Neural progenitor cell (in vitro differentiated cells): ENCODE measurements at regions not wholly inside any gene's neighbourhood (a gene's known extent, or its start where the extent isn't known, plus 50 kb on each side); places are given as distances from the start of the nearest gene placed in this dataset.

Source experiments
- DNase-seq: peaks from one replicate; pipeline ENCODE4 v3.0.0-alpha.2; 2016; ENCODE audit warnings: low spot score
- H2AFZ ChIP-seq: fragments of 200-600 bp; sonication (generic); replicated peaks from 2 replicates; pipeline ENCODE4 v1.6.1; 2016; ENCODE audit warnings: antibody characterized with exemption
- H3F3A ChIP-seq: fragments of 200-600 bp; sonication (generic); 2 replicates; pipeline ENCODE4 v1.6.1; 2016; ENCODE audit warnings: antibody characterized with exemption, low read depth
- H3K27ac ChIP-seq: fragments of 200-600 bp; sonication (generic); 2 replicates; pipeline ENCODE4 v1.5.1; 2016; ENCODE audit warnings: mild to moderate bottlenecking
- H3K27me3 ChIP-seq: fragments of 200-600 bp; sonication (generic); 2 replicates; pipeline ENCODE4 v1.6.1; 2016; ENCODE audit warnings: mild to moderate bottlenecking, moderate library complexity
- H3K36me3 ChIP-seq: fragments of 200-600 bp; sonication (generic); 2 replicates; pipeline ENCODE4 v1.5.1; 2016
- H3K4me1 ChIP-seq: fragments of 200-600 bp; sonication (generic); 2 replicates; pipeline ENCODE4 v1.6.1; 2016; ENCODE audit warnings: mixed run types
- H3K4me2 ChIP-seq: fragments of 200-600 bp; sonication (generic); 2 replicates; pipeline ENCODE4 v1.6.1; 2016
- H3K4me3 ChIP-seq: fragments of 200-600 bp; sonication (generic); 2 replicates; pipeline ENCODE4 v1.5.1; 2016
- H3K79me2 ChIP-seq: fragments of 200-600 bp; sonication (generic); 2 replicates; pipeline ENCODE4 v1.6.1; 2016; ENCODE audit warnings: low read depth
- H3K9ac ChIP-seq: fragments of 200-600 bp; sonication (generic); 2 replicates; pipeline ENCODE4 v1.6.1; 2016
- H3K9me3 ChIP-seq: fragments of 200-600 bp; sonication (generic); 2 replicates; pipeline ENCODE4 v1.5.1; 2016; ENCODE audit warnings: low read depth
- H4K20me1 ChIP-seq: fragments of 200-600 bp; sonication (generic); 2 replicates; pipeline ENCODE4 v1.6.1; 2016; ENCODE audit warnings: low read depth
- H3K27ac Mint-ChIP-seq: 3 replicates; pipeline ENCODE4 v1.8.0; 2021; ENCODE audit warnings: mixed read lengths
- H3K27me3 Mint-ChIP-seq: 2 replicates; pipeline ENCODE4 v1.8.0; 2022; ENCODE audit warnings: low read depth, mild to moderate bottlenecking, inconsistent platforms, moderate library complexity, mixed read lengths; ENCODE audit not compliant: insufficient read depth
- H3K36me3 Mint-ChIP-seq: 3 replicates; pipeline ENCODE4 v1.8.0; 2021; ENCODE audit warnings: mixed read lengths
- H3K4me1 Mint-ChIP-seq: 3 replicates; pipeline ENCODE4 v1.8.0; 2021; ENCODE audit warnings: mixed read lengths
- H3K4me3 Mint-ChIP-seq: 3 replicates; pipeline ENCODE4 v1.8.0; 2021; ENCODE audit warnings: mild to moderate bottlenecking, moderate library complexity, mixed read lengths
- H3K9me3 Mint-ChIP-seq: 3 replicates; pipeline ENCODE4 v1.8.0; 2020; ENCODE audit warnings: mixed read lengths
- EZH2 ChIP-seq: fragments of 200-600 bp; sonication (generic); IDR thresholded peaks from 2 replicates; pipeline ENCODE4 v1.6.1; 2017; ENCODE audit warnings: antibody characterized with exemption, mild to moderate bottlenecking, moderate library complexity
- EZH2phosphoT487 ChIP-seq: fragments of 200-600 bp; sonication (generic); IDR thresholded peaks from 2 replicates; pipeline ENCODE4 v1.6.1; 2017; ENCODE audit warnings: antibody characterized with exemption
- TF ChIP-seq, protein P1 (sequence below): fragments of 200-600 bp; sonication (generic); IDR thresholded peaks from 2 replicates; pipeline ENCODE4 v1.5.1; 2017; ENCODE audit warnings: antibody characterized with exemption, mild to moderate bottlenecking

- Mint-ChIP-seq H3K4me1 (peaks cover 11% of the 10 kb centered on the region), H3K27ac (no peak overlapping the region), H3K9me3 (no peaks in the 10 kb centered on the region), H3K27me3 (peaks cover 2% of the 10 kb centered on the region), H3K4me3 (no peak overlapping the region), H3K36me3 (no peaks in the 10 kb centered on the region)
- H3K9ac ChIP-seq = no peak overlapping the region
- H3K9me3 ChIP-seq = no peaks in the 10 kb centered on the region
- no peak overlapping the region for H3K4me2 ChIP-seq
- peaks cover 14% of the 10 kb centered on the region for H3K4me1 ChIP-seq
- TF ChIP-seq EZH2 = no peak
- H3K4me3 ChIP-seq = no peak overlapping the region
- DNase-seq = no peak
- no peaks in the 10 kb centered on the region for H3K36me3 ChIP-seq
- H3K79me2 ChIP-seq = no peaks in the 10 kb centered on the region
- peaks cover 2% of the 10 kb centered on the region for H3F3A ChIP-seq
- no peaks in the 10 kb centered on the region for H4K20me1 ChIP-seq
- no peaks in the 10 kb centered on the region for H3K27me3 ChIP-seq
- H2AFZ ChIP-seq = no peak overlapping the region
- H3K27ac ChIP-seq = no peak overlapping the region
Measured at GRCh38 chr4:128565054-128565453, 244.4 kb upstream of the JADE1 start.

DNA sequence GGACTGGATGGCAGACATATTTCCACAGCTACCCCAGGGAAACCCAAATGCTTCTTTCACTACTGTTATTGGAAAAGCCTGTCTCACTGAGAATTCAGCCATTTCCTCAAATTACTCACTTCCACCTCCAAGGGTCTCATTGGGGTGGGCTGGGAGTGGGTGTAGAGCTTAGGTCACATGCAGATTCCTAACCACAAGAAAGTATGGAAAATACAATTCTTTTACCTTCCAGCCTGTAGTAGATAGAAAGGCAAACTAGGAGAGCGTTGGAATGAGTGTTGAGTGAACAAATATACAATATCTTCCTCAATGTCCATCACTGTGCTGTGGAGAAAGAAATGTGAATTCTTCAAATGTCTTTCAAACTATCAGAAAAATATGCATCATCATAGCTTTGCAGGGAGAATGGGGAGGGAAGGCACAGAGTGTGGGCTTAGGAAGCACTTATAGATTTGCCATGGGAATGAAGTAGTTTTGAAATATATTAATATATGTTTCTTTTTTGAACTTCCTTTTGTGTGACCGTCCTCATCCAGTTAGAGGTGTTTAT is 245.3 kb upstream of the JADE1 start:
- TF ChIP-seq EZH2phosphoT487 = no peak
- TF ChIP-seq, protein P1, sequence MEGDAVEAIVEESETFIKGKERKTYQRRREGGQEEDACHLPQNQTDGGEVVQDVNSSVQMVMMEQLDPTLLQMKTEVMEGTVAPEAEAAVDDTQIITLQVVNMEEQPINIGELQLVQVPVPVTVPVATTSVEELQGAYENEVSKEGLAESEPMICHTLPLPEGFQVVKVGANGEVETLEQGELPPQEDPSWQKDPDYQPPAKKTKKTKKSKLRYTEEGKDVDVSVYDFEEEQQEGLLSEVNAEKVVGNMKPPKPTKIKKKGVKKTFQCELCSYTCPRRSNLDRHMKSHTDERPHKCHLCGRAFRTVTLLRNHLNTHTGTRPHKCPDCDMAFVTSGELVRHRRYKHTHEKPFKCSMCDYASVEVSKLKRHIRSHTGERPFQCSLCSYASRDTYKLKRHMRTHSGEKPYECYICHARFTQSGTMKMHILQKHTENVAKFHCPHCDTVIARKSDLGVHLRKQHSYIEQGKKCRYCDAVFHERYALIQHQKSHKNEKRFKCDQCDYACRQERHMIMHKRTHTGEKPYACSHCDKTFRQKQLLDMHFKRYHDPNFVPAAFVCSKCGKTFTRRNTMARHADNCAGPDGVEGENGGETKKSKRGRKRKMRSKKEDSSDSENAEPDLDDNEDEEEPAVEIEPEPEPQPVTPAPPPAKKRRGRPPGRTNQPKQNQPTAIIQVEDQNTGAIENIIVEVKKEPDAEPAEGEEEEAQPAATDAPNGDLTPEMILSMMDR = no peak
- no peak for TF ChIP-seq EZH2
- Mint-ChIP-seq H3K9me3 (no peaks in the 10 kb centered on the region), H3K4me3 (no peak overlapping the region), H3K4me1 (peaks cover 10% of the 10 kb centered on the region), H3K27ac (peak overlapping the region; percentile 76), H3K27me3 (peaks cover 2% of the 10 kb centered on the region), H3K36me3 (no peaks in the 10 kb centered on the region)
- Histone ChIP-seq H3K27ac (no peak overlapping the region), H3F3A (peaks cover 2% of the 10 kb centered on the region), H4K20me1 (no peaks in the 10 kb centered on the region), H3K4me2 (no peak overlapping the region), H3K36me3 (no peaks in the 10 kb centered on the region), H3K4me3 (no peak overlapping the region), H2AFZ (no peak overlapping the region), H3K27me3 (no peaks in the 10 kb centered on the region), H3K9me3 (no peaks in the 10 kb centered on the region), H3K9ac (no peak overlapping the region), H3K4me1 (peaks cover 14% of the 10 kb centered on the region), H3K79me2 (no peaks in the 10 kb centered on the region)
- no peak for DNase-seq

DNA sequence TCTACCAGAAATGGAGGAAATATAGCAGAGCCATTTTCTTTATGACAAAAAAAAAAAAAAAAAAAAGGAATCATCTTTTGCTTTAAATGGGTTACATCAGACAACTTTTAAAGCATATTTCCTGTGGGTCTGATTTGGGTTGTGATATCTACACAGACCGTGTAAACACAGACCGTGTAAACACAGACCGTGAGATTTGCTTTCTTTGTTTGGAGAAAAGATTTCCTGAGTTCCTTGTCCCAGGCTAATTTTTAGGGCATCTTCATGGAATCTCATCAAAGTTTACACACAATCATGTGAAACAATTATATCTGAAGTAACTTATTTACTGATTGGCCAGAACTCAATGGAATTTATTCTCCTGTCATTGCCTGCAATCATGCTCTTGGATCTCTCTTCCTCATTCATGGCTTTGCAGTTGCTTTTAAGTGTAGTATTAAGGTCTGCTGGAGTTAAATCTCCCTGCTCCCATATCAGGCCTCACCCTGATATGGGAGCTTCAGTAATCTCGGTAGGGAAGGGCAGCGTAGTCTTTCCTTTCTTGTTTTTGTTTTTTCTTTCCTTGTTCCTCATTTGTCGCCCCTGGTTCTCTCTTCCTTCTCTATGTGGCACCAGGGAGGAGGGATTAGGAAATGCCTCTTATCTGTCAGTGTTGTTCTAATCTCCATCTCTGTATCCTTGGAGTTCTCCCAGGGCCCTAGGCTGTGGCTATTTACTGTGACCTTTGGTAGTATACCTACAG is 248.6 kb upstream of the JADE1 start:
- Histone ChIP-seq H3K36me3 (no peaks in the 10 kb centered on the region), H3K4me2 (no peak overlapping the region), H3K9me3 (no peaks in the 10 kb centered on the region), H3K4me1 (peaks cover 5% of the 10 kb centered on the region), H3K27ac (no peak overlapping the region), H4K20me1 (no peaks in the 10 kb centered on the region), H3K9ac (no peak overlapping the region), H3F3A (no peaks in the 10 kb centered on the region), H3K4me3 (no peak overlapping the region), H3K27me3 (no peaks in the 10 kb centered on the region), H3K79me2 (no peaks in the 10 kb centered on the region), H2AFZ (peak overlapping the region; percentile 22)
- Mint-ChIP-seq H3K9me3 (no peaks in the 10 kb centered on the region), H3K36me3 (no peaks in the 10 kb centered on the region), H3K27ac (no peak overlapping the region), H3K27me3 (peaks cover 2% of the 10 kb centered on the region), H3K4me1 (peaks cover 10% of the 10 kb centered on the region), H3K4me3 (no peak overlapping the region)
- TF ChIP-seq EZH2 (no peak), EZH2phosphoT487 (no peak)
- TF ChIP-seq, protein P1 = no peak
- no peak for DNase-seq
